Subcutaneous abdominal adipose tissue (tissue), 5 donors: ENCODE measurements at regions not wholly inside any gene's neighbourhood (a gene's known extent, or its start where the extent isn't known, plus 50 kb on each side); places are given as distances from the start of the nearest gene placed in this dataset.

ENCODE experiments used
- H3K27ac ChIP-seq: one replicate; pipeline ENCODE4 v1.7.0; 2013; ENCODE audit warnings: low read depth, mild to moderate bottlenecking, inconsistent platforms, low read length, moderate library complexity
- H3K27me3 ChIP-seq, 5 donors: one replicate each; pipeline ENCODE4 v1.7.0; 2013; ENCODE audit warnings: low read length in 5 of 5, inconsistent platforms in 1 of 5; ENCODE audit not compliant: control insufficient read depth in 5 of 5, insufficient read depth in 4 of 5
- H3K36me3 ChIP-seq, 5 donors: one replicate each; pipeline ENCODE4 v1.7.0; 2013; ENCODE audit warnings: low read length in 5 of 5; ENCODE audit not compliant: control insufficient read depth in 5 of 5, insufficient read depth in 5 of 5
- H3K4me1 ChIP-seq, 5 donors: one replicate each; pipeline ENCODE4 v1.7.0; 2013; ENCODE audit warnings: low read length in 5 of 5, mild to moderate bottlenecking in 3 of 5, moderate library complexity in 1 of 5; ENCODE audit not compliant: control insufficient read depth in 5 of 5, insufficient read depth in 5 of 5
- H3K4me3 ChIP-seq, 5 donors: one replicate each; pipeline ENCODE4 v1.7.0; 2013; ENCODE audit warnings: low read length in 5 of 5, low read depth in 1 of 5
- H3K9ac ChIP-seq, 5 donors: one replicate each; pipeline ENCODE4 v1.7.0; 2013; ENCODE audit warnings: low read length in 5 of 5, mild to moderate bottlenecking in 4 of 5, moderate library complexity in 3 of 5
- H3K9me3 ChIP-seq, 5 donors: one replicate each; pipeline ENCODE4 v1.7.0; 2013; ENCODE audit warnings: low read length in 5 of 5; ENCODE audit not compliant: control insufficient read depth in 5 of 5
- donor health status: healthy.
- donor health status: healthy.
- donor health status: healthy.
- donor health status: healthy.
- donor health status: healthy.

DNA sequence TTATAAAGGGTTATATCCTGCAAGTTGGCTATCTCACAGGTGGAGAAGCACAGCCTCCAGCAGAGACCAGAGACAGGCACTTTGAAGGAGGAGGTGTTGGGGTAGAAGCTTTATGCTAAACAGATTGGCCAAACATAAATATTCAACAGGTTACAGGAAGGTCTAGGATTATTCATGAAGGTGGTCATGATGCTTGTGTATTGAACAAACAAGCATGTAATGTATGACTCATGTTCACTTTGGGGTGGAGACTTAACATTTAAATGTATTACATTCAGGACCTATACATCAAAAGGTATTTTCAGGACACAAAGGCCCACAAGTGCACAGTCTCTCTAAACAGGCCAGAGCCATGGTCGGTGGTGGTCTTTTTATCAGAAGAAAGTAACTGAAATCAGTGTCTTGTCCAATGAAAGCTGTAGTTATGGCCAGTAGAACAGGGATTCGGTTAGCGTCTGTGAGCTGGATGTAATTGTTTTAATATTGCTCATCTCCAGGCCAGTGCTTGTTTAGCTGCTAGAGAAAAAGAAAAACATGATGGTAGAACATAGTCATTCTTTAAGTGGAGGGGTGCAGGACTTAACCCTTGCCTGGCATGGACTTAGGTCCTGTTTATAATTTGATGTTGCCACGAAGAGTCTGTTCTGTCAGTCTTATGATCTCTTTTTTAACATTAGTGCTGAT, 555.2 kb upstream of the PCDH10 start:
- Histone ChIP-seq H3K9me3 (peaks cover 0 to 6% (median 0%) of the 10 kb centered on the region in 5 donors), H3K27ac (no peak overlapping the region)

GRCh38 chr4:132596186-132596585, 552.9 kb upstream of the PCDH10 start:
- Histone ChIP-seq H3K36me3 (no peaks in the 10 kb centered on the region), H3K27ac (no peak overlapping the region), H3K4me3 (no peak overlapping the region), H3K27me3 (no peaks in the 10 kb centered on the region), H3K9me3 (peaks cover 0 to 6% (median 0%) of the 10 kb centered on the region in 5 donors), H3K4me1 (no peaks in the 10 kb centered on the region), H3K9ac (no peak overlapping the region)

More for the DNA sequence above, 555.2 kb upstream of the PCDH10 start:
- no peaks in the 10 kb centered on the region for H3K4me1 ChIP-seq
- H3K36me3 ChIP-seq: no peaks in the 10 kb centered on the region
- no peak overlapping the region for H3K9ac ChIP-seq
- H3K27me3 ChIP-seq: no peaks in the 10 kb centered on the region
- H3K4me3 ChIP-seq: no peak overlapping the region

GRCh38 chr4:132605551-132605950, 543.5 kb upstream of the PCDH10 start:
- H3K9me3 ChIP-seq: no peaks in the 10 kb centered on the region
- no peak overlapping the region for H3K9ac ChIP-seq
- H3K4me1 ChIP-seq: no peaks in the 10 kb centered on the region
- no peaks in the 10 kb centered on the region for H3K27me3 ChIP-seq
- no peaks in the 10 kb centered on the region for H3K36me3 ChIP-seq
- H3K4me3 ChIP-seq: no peak overlapping the region
- H3K27ac ChIP-seq: no peak overlapping the region

- no peaks in the 10 kb centered on the region for H3K27me3 ChIP-seq
- peaks cover 0 to 2% (median 0%) of the 10 kb centered on the region in 5 donors for H3K9me3 ChIP-seq
- H3K4me3 ChIP-seq: no peak overlapping the region
- no peaks in the 10 kb centered on the region for H3K36me3 ChIP-seq
- no peak overlapping the region for H3K27ac ChIP-seq
- no peaks in the 10 kb centered on the region for H3K4me1 ChIP-seq
- no peak overlapping the region for H3K9ac ChIP-seq
Observed at GRCh38 chr4:132614682-132615081, 534.4 kb upstream of the PCDH10 start.

DNA sequence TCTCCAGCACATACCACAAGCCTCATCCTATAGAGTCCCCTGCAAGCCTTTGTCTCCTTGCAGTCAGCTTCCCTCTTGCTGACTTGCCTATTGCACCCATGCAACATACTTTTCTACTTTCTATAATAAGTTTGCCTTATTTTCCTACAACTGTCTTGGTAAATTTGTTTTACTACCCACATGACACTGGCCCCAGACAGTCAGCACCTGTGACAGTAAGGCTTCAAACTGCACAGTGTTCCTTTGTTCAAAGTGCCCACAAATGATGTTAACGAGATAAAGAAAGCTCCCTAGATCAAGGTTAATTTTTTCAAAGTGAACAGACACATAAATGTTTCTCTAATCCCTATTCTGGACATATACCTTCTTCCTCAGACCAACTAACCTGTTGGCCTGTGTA, 529.1 kb upstream of the PCDH10 start:
- H3K9me3 ChIP-seq: peaks cover 0 to 2% (median 0%) of the 10 kb centered on the region in 5 donors
- no peaks in the 10 kb centered on the region for H3K27me3 ChIP-seq
- no peaks in the 10 kb centered on the region for H3K4me1 ChIP-seq
- no peak overlapping the region for H3K9ac ChIP-seq
- no peak overlapping the region for H3K27ac ChIP-seq
- H3K36me3 ChIP-seq: no peaks in the 10 kb centered on the region
- no peak overlapping the region for H3K4me3 ChIP-seq

DNA sequence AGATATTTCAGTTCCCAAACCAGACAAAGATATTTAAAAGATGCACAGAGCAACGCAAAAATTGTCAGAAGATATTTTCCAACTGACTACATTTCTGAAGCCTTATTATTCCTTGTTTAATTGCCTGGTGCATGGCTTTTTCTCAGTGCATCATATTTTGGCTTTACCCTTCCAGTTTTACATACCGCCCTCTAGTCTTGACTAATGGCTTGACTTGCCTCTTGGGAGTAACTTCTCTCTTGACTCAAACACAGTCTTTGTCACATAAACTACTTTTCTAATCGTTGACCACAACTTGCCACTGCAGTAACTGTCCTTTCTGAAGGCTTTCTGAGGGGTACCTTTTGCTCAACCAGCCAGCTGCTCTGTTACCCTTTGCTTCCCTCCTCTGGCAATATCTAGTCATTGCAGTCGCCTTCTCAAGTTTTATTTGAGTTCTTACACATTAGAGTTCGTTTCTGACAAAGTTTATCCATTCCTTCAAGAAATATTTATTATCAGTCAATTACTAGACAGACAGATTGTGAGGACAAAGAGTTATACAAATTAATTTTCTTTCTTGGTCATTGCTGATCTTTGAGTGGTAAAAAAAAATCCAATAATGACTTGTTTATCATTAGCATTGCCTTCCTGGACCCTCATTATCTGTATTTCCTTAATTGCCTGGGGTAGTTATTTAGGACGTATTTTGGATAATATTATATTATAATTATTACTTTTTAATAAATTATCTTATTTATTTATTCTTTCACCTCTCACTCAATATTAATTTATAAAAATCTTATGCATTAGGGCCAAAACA, 506.9 kb upstream of the PCDH10 start:
- no peak overlapping the region for H3K4me3 ChIP-seq
- H3K27me3 ChIP-seq: no peaks in the 10 kb centered on the region
- no peaks in the 10 kb centered on the region for H3K9me3 ChIP-seq
- H3K9ac ChIP-seq: no peak overlapping the region
- no peak overlapping the region for H3K27ac ChIP-seq
- H3K4me1 ChIP-seq: no peaks in the 10 kb centered on the region
- no peaks in the 10 kb centered on the region for H3K36me3 ChIP-seq

GRCh38 chr4:132646186-132646585, 502.9 kb upstream of the PCDH10 start:
- Histone ChIP-seq H3K27ac (no peak overlapping the region), H3K27me3 (no peaks in the 10 kb centered on the region), H3K9me3 (no peaks in the 10 kb centered on the region), H3K36me3 (no peaks in the 10 kb centered on the region), H3K4me3 (no peak overlapping the region), H3K9ac (no peak overlapping the region), H3K4me1 (no peaks in the 10 kb centered on the region)

GRCh38 chr4:132651196-132651595, 497.9 kb upstream of the PCDH10 start:
- Histone ChIP-seq H3K27ac (no peak overlapping the region), H3K4me1 (no peaks in the 10 kb centered on the region), H3K27me3 (no peaks in the 10 kb centered on the region), H3K4me3 (no peak overlapping the region), H3K9ac (no peak overlapping the region), H3K9me3 (no peaks in the 10 kb centered on the region), H3K36me3 (no peaks in the 10 kb centered on the region)

DNA sequence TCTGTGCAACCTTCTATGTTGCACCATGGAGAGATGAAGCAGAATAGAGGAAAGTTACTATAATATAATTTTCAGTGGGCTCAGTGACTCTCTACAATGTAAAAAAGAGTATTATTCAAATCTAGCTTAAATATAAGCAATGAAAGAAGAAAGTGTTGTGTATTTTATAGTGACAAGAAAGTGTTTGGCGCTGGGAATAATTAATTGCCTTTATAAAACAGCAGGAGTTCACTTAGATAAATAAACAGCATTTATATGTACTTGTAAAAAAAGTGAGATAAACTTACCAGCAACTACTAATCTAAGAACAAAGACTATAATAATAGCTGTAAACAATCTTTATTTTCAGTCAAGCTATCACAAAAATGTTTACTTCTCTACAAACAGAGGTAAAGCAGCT, 488.9 kb upstream of the PCDH10 start:
- Histone ChIP-seq H3K27me3 (no peaks in the 10 kb centered on the region), H3K27ac (no peak overlapping the region)

GRCh38 chr4:132662456-132662855, 486.6 kb upstream of the PCDH10 start:
- Histone ChIP-seq H3K4me1 (no peaks in the 10 kb centered on the region), H3K9me3 (peaks cover 0 to 7% (median 3%) of the 10 kb centered on the region in 5 donors), H3K36me3 (no peaks in the 10 kb centered on the region), H3K9ac (no peak overlapping the region), H3K27ac (no peak overlapping the region), H3K4me3 (no peak overlapping the region), H3K27me3 (no peaks in the 10 kb centered on the region)

More for the DNA sequence above, 488.9 kb upstream of the PCDH10 start:
- H3K4me1 ChIP-seq: no peaks in the 10 kb centered on the region
- peaks cover 0 to 7% (median 3%) of the 10 kb centered on the region in 5 donors for H3K9me3 ChIP-seq
- H3K9ac ChIP-seq: no peak overlapping the region
- H3K4me3 ChIP-seq: no peak overlapping the region
- no peaks in the 10 kb centered on the region for H3K36me3 ChIP-seq
